ENCODE measurements at regions not wholly inside any gene's neighbourhood (a gene's known extent, or its start where the extent isn't known, plus 50 kb on each side); places are given as distances from the start of the nearest gene placed in this dataset.

DNA sequence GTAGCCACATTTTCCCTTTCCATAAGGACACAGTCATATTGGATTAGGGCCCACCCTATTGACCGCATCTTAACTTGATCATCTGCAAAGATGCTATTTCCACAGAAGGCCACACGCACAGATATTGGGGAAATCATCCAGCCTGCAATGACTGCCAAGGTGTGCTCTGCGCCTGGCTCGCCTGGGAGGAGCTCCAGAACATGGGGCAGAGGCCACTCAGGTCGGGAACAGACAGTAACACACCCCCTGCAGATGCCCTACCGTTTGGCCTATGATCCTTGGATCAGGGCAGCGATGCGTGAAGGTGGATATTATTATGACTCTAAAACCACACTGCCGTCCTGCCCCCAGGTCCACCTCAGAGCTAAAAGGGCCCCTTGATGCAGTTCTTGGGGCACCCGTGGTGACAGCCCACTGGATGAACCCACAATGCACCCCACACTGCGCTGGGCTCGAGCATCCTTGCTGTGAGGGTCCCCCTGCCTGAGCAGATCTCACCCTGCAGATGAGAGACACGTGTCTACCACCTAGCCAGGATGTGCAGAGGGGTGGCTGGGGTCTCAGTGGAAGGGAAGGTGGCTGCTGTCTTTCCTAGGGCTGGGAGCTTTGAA lies 72.9 kb upstream of the ZNF516 start:
- no peak overlapping the region for H3K14ac ChIP-seq (replicated peaks; ENCODE audit: low read depth, low read length)
- no peaks in the 10 kb centered on the region for H3K27me3 ChIP-seq (ENCODE audit: control insufficient read depth, insufficient read depth, low read length)
- peaks cover 2% of the 10 kb centered on the region; the same call in 1 of the 2 replicates for H3K9me3 ChIP-seq (ENCODE audit: control insufficient read depth, insufficient read depth, low read length)
- H2BK120ac ChIP-seq (ENCODE audit: low read depth, low read length): peak overlapping the region; percentile 84; the same call in 1 of the 2 replicates
- ChIA-PET POLR2A (ENCODE audit: unreplicated experiment) (no interaction called here), CTCF (no interaction called here)
- H2BK5ac ChIP-seq (ENCODE audit: low read depth, low read length, poor library complexity, severe bottlenecking): no peak overlapping the region
- dilution Hi-C loops (cut with HindIII; ENCODE audit: low sequenced_read_pairs, unreplicated experiment) (no loop called here), intact Hi-C loops (cut with micrococcal nuclease) (no loop called here), in situ Hi-C loops (cut with MboI; ENCODE audit: low sequenced_read_pairs) (no loop called here)
- H3K36me3 ChIP-seq (ENCODE audit: control insufficient read depth, insufficient read depth, low read length): no peaks in the 10 kb centered on the region
- H3K4me1 ChIP-seq (ENCODE audit: control insufficient read depth, insufficient read depth, low read length): peaks cover 20% of the 10 kb centered on the region
- no peak overlapping the region for H2AK9ac ChIP-seq (replicated peaks; ENCODE audit: low read depth, low read length, poor library complexity)
- no peak for ATAC-seq (ENCODE audit: low read depth)
- H3K4me2 ChIP-seq (ENCODE audit: low read depth, low read length): no peak overlapping the region
- WGBS, 2 experiments (ENCODE audit: extremely low coverage in 2 of 2, insufficient read length in 1 of 2): 90% methylated on average over 2 of the region's 13 CpGs; no CpG with 5 or more reads in 1 of the 2 experiments
- H4K8ac ChIP-seq (ENCODE audit: low read depth in 2 of 2, low read length in 2 of 2): no peak overlapping the region; a peak in 1 of 4 replicates
- peak overlapping the region; percentile 96; the same call in 1 of the 2 replicates for H4K91ac ChIP-seq (ENCODE audit: insufficient read depth, low read depth, low read length)
- no peak overlapping the region; the same call in 1 of the 2 replicates for H3K18ac ChIP-seq (ENCODE audit: low read depth, low read length)
- H3K79me1 ChIP-seq (ENCODE audit: low read depth in 1 of 2, low read length in 2 of 2): peaks cover 5 to 25% of the 10 kb centered on the region in 2 experiments; a peak in 3 of 4 replicates
- no peak overlapping the region for H3K9ac ChIP-seq (ENCODE audit: low read depth, low read length)
- H3K27ac ChIP-seq (ENCODE audit: insufficient read depth, low read length): no peak overlapping the region
- H2AK5ac ChIP-seq (ENCODE audit: low read depth, low read length): peak overlapping the region; percentile 99
- H3K4me3 ChIP-seq (ENCODE audit: insufficient read depth, low read depth, low read length): no peak overlapping the region
- peak overlapping the region; percentile 91; the same call in 1 of the 2 replicates for H3K4ac ChIP-seq (ENCODE audit: low read depth, low read length)
- no TSS peak for BruUV-seq (replicated peaks)
- no peak overlapping the region for H3K56ac ChIP-seq (ENCODE audit: extremely low read depth, insufficient read depth, low read length)
- H3K23ac ChIP-seq (ENCODE audit: low read depth, low read length): no peak overlapping the region
- TF ChIP-seq SMC3 (IDR thresholded peaks at IDR 0.05; ENCODE audit: low read depth, low read length) (no peak), MAFK (IDR thresholded peaks at IDR 0.05; ENCODE audit: low read depth, low read length) (no peak), MAZ (IDR thresholded peaks at IDR 0.05; ENCODE audit: borderline replicate concordance, low read depth, low read length) (no peak), CEBPB (IDR thresholded peaks at IDR 0.05; ENCODE audit: low read depth, low read length) (no peak), RFX5 (IDR thresholded peaks at IDR 0.05; ENCODE audit: low read depth, low read length) (no peak), POLR2A (IDR thresholded peaks at IDR 0.05; ENCODE audit: low read depth, low read length) (no peak), CHD1 (IDR thresholded peaks at IDR 0.05; ENCODE audit: low read depth, low read length) (no peak), FOS (IDR thresholded peaks at IDR 0.05; ENCODE audit: low read depth, low read length) (no peak), MXI1 (IDR thresholded peaks at IDR 0.05; ENCODE audit: borderline replicate concordance, low read depth, low read length) (no peak), RCOR1 (IDR thresholded peaks at IDR 0.05; ENCODE audit: insufficient replicate concordance, low read length) (no peak), BHLHE40 (IDR thresholded peaks at IDR 0.05; ENCODE audit: low read depth, low read length) (no peak), RAD21 (IDR thresholded peaks at IDR 0.05; ENCODE audit: low read length) (no peak), NFE2L2 (IDR thresholded peaks at IDR 0.05; ENCODE audit: low read depth, low read length) (no peak)
- TF ChIP-seq, protein P1, sequence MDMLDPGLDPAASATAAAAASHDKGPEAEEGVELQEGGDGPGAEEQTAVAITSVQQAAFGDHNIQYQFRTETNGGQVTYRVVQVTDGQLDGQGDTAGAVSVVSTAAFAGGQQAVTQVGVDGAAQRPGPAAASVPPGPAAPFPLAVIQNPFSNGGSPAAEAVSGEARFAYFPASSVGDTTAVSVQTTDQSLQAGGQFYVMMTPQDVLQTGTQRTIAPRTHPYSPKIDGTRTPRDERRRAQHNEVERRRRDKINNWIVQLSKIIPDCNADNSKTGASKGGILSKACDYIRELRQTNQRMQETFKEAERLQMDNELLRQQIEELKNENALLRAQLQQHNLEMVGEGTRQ (IDR thresholded peaks at IDR 0.05; ENCODE audit: low read depth, low read length): no peak
- TF ChIP-seq, protein P2, sequence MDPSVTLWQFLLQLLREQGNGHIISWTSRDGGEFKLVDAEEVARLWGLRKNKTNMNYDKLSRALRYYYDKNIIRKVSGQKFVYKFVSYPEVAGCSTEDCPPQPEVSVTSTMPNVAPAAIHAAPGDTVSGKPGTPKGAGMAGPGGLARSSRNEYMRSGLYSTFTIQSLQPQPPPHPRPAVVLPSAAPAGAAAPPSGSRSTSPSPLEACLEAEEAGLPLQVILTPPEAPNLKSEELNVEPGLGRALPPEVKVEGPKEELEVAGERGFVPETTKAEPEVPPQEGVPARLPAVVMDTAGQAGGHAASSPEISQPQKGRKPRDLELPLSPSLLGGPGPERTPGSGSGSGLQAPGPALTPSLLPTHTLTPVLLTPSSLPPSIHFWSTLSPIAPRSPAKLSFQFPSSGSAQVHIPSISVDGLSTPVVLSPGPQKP (IDR thresholded peaks at IDR 0.05; ENCODE audit: borderline replicate concordance, low read depth, low read length): no peak
- TF ChIP-seq, protein P3, sequence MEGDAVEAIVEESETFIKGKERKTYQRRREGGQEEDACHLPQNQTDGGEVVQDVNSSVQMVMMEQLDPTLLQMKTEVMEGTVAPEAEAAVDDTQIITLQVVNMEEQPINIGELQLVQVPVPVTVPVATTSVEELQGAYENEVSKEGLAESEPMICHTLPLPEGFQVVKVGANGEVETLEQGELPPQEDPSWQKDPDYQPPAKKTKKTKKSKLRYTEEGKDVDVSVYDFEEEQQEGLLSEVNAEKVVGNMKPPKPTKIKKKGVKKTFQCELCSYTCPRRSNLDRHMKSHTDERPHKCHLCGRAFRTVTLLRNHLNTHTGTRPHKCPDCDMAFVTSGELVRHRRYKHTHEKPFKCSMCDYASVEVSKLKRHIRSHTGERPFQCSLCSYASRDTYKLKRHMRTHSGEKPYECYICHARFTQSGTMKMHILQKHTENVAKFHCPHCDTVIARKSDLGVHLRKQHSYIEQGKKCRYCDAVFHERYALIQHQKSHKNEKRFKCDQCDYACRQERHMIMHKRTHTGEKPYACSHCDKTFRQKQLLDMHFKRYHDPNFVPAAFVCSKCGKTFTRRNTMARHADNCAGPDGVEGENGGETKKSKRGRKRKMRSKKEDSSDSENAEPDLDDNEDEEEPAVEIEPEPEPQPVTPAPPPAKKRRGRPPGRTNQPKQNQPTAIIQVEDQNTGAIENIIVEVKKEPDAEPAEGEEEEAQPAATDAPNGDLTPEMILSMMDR (conservative IDR thresholded peaks at IDR 0.05; ENCODE audit: low read depth, low read length): no peak
- peak overlapping the region; percentile 80 for H2BK20ac ChIP-seq (ENCODE audit: low read depth, low read length)
- peaks cover 3% of the 10 kb centered on the region; the same call in 1 of the 2 replicates for H4K20me1 ChIP-seq (ENCODE audit: insufficient read depth, low read length)
- peak overlapping the region; percentile 98; the same call in 2 of the 3 replicates for H2BK15ac ChIP-seq (ENCODE audit: low read depth, low read length)
- peaks cover 20% of the 10 kb centered on the region for H3K9me1 ChIP-seq (ENCODE audit: insufficient read depth, low read length)
- DNase-seq: no peak
- H2AFZ ChIP-seq (replicated peaks; ENCODE audit: low read length, poor library complexity): no peak overlapping the region
- no peak overlapping the region for H4K5ac ChIP-seq (ENCODE audit: low read depth, low read length)

Data from IMR-90 (cell line).